ENCODE measurements at regions not wholly inside any gene's neighbourhood (a gene's known extent, or its start where the extent isn't known, plus 50 kb on each side); places are given as distances from the start of the nearest gene placed in this dataset.

DNA sequence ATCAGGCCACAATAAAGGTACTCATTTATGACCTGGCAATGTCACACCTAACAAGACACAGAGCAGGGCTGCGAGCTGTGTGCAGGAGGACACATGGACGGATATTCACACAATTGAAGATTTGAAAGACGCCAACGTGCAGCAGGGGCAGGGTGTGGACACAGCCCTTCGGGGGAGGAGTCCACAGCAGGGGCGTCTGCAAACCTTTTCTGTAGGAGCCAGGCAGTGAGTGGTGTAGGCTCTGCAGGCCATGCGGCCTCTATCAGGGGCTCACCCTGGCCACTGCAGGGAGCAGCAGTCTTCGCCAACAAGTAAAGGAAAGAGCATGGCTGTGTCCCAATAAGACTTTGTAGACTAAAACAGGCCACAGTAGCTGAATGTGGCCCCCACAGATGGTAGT lies 125.7 kb upstream of the SNTG2 start:
- DNase-seq, result no peak

DNA sequence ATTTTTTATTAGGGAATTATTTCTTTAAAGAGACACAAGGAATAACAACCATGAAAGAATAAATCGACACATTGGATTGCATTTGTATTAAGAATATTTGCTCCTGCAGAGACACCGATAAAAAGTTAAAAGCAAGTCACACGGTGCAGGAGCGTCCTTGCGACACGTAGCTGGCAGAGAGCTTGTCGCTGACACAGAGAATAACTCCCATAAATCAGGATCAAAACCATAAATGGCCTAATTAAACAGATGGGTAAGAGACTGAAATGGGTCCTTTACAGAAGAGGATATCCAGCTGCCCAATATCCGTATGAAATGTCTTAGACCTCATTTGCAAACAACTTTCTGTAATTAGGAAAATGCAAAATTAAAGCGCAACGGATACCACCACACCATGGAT lies 126.1 kb upstream of the SNTG2 start:
- DNase-seq, result no peak

DNA sequence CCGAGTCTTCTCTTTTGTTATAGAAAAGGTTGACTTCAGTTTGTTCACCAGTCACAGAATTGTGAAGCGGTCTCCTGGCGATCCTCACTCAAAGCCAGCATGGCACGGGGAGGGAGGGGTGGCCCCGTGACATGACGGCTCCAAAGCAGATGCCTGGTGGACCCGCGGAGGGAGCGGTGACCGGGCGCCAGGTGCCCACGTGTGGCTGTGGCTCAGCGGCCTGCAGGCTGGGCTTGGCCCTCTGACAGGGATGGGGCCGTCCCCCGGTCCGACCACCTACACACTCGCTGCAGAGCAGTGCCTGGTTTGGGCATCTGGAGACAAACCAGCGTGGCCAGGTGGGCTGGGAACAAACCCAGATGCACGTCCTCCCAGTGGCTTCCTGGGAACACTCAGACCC lies 129.1 kb upstream of the SNTG2 start:
- DNase-seq, result no peak

DNA sequence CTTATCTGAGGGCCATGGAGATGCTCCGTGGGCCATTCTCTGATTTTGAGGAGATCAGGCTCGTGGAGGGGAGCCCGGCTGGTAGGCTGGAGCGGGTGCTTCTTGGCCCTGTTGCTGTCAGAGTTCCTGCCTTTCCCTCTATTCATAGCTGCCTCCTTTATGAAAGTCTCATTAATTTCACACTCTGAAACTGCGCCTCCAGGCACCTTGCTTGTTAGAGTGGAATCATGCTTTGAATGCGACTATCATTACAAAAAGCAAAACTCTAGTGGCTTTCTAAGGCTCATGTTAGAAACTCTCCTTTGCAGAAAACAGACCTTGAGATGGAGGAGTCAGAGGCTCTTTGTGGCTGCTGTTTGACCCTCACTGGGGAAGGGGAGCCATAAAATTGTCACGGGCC lies 131.0 kb upstream of the SNTG2 start:
- no peak for DNase-seq

DNA sequence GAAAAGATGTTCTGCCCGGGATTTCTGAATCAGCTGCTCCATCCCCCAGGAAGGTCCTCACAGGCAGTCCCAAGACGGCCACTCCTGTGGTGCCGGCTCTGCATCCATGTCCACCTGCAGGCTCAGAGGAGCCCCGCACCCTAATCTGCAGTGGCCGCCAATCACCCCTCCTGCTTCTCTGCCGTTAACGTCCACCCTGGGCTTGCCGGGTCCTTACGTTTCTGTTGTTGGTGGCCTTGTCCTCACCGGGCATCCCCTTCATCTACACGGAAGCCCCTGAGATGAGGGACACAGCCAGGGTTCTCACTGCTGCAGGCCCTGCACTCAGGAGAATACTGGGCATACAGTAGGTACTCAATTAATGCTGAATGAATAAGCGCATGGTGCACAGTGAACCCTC lies 131.5 kb upstream of the SNTG2 start:
- DNase-seq, result no peak

DNA sequence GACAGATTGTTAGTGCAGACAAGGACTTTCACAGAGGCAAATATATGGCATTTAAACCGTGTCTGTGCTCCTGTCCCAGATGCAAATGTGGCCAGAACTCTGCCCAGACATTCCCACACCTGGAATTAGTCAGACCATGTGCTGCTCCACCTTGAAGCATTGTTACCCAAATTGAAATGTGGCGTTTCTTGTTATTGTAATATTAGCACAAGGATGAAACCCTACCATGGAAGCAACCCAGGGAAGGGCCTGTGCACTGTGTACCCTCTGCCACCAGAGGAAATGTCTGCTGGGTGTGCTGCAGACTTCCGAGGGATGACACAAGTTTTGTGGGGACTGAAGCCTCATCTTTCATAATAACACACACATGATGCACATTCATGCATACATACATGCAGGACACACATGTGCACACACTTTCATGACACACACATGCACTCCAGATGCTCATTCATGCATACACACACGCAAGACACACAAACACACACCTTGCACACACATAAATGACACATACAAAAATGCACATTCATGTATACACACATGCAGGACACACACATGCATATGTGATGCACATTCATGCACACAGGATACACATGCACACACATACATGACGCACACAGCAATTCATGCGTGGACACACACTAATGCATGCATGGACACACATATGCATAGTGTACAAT lies 133.2 kb upstream of the SNTG2 start:
- DNase-seq, result no peak

DNA sequence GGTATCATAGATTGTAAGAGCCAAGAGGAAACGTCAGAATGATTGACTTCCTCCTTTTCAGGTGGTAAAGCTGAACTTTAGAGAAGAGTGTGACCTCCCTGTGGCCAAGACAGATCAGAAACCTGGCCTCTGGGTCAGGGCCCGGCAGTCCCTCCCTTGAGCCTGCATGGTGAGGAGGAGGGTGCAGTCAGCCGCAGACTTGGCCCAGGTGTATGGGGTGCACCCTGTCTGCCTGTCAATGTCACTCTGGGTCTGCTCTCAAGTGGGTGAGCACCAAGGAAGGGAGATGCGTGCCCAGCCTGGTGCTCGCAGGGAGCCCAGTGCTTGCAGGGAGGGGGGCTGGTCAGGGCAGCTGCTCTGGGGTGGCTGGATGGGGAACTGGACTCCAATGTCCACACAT lies 134.4 kb upstream of the SNTG2 start:
- no peak for DNase-seq

DNA sequence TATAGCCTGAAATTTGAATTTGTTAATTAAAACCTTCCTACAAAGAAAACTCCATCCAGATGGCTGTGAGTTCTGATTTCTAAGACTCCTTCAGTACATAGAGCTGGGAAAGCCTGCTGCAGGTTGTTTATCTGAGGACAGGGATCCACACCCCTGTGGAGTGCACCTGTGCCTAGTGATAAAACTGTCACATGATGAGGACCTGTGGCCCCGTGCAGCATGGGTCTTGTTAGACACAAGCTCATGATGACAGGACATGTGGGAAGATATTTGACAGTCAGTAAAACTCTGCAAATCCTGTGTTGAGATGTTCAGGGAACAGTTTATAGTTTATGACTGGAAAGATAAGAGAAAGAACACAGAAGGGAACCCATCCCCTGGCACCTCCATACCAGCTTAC lies 133.2 kb upstream of the TMEM18 start:
- no peak for DNase-seq

DNA sequence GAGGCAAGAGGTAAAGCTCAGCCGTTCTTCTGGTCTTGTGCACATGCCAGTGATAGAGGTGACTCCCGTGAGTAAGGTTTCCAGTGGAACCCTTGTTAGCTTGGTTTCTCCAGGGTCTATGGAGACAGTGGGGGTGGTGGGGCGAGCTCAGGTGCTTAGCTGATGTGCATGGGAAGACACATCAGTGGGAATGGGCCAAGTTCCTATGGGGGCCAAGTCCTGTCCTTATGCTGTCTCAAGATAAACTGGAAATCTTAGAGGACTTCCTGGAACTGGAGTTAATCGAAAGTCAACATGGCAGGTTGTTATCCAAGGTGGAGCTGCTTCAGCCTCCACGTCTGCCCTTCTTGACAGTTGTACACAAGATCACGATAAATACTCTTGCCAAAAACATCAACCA lies 130.1 kb upstream of the TMEM18 start:
- no peak for DNase-seq

DNA sequence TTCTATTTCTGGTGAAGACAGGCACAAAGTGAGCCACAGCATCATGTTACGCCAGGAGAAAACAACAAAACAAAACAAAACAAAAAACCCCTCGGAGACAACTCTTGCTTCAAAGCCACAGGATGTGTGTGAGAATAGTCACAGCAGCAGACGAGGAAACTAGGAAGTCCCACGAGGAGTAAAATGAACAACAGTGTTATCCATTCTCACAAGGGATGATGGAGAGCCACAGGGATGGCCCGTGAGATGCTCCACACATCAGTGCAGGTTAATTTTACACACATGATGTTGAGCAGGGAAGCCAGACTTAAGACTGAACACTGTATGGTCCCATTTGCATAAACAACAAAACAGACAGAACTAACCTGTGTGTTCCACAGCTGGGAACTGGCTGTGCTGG lies 128.5 kb upstream of the TMEM18 start:
- no peak for DNase-seq

DNA sequence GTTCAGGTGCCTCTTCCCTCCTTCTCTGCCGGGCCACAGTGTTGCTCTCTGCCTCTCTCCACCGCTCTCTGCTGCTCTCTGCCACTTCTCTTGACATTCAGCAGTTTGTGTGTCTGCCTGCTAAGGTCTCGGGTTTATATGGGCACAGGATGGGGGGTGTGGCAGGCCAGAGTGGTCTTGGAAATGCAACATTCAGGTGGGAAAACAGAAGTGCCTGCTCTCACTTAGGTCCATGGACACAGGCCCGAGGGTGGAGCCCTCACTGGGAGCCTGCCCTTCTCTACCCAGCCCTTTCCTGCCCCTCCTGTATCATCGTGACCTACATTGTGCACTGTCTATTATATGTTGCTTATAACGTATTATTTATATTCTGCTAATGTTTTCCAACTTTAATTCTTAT lies 120.8 kb upstream of the TMEM18 start:
- DNase-seq, result no peak

DNA sequence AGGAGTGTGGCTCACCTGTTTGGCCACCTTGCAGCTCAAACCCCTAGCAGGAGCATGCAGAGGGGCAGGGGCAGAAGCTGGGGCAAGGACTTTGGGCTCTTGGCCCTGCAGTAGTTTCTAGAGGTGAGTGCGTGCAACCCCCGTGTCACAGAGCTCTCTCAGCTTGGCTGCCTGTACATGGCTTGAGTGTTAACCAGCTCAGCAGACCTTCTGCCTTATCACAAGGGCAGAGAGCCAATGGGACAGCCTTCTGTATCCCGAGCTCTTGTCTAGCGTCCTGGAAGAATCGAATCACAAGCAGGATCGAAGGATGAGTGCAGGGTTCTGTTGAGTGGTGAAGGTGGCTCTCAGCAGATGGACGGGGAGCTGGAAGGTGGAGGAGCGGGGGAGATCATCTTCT lies 120.3 kb upstream of the TMEM18 start:
- DNase-seq, result no peak

DNA sequence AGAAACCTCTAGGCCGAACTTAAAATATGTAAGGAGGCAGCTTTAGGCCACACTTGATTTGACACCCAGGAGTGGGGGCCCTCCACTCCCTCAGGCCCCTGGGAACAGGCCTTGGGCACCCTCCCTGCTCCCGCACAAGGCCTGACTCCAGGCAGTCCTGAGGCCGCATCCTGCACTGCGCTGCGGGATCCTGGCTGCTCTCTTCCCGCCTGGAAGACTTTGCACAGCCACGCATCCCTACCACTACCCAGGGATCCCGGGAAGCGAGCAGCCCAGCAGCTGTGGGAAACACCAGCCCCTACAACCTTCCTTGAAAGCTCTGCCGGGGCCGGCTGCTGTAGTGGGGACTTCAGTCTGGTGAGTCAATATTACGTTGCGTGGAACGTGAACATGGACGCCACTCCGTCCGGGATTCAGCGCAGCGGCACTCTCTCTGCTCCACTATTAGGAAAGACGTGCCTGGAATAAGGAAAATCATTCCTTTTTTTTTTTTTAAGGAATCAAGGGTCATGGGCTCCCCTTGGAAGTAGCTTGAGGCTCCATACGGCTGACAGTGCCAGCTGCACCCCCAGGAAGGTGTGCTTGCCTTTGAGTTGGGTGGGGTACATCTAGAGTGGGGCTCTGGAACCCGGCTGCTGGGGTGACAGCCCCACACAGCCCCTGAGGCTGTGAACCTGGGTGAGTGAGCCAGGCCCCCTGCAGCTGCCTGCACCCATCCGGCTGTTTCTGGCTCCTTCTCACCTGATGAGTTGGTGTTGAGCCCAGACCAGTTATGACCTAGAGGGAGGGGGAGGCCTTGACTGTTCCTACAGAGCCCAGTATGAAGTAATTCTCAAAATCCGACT lies 119.2 kb upstream of the TMEM18 start:
- no peak for DNase-seq

DNA sequence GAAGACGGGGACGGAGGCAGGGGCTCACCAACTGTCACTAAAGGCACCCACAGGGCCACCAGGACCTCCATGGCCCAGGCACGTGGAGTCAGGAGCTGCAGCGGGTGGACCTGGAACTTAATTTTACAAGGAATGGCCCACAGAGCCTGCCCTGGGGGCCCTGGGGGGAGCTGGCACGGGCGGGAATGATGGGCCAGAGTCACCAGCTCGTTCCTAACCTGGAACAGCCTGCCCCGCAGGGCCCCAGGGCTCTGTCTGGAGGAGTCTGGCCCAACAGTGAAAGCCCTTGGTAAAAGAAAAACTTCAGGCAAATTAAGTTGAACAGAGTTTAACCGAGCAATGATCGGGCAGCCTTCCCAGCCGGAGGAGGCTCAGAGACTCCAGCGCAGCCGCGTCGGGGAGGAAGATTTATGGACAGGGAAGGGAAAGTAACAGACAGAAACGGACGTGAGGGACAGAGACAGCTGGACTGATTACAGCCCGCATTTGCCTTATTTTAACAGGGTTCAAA lies 118.4 kb upstream of the TMEM18 start:
- DNase-seq, result no peak

DNA sequence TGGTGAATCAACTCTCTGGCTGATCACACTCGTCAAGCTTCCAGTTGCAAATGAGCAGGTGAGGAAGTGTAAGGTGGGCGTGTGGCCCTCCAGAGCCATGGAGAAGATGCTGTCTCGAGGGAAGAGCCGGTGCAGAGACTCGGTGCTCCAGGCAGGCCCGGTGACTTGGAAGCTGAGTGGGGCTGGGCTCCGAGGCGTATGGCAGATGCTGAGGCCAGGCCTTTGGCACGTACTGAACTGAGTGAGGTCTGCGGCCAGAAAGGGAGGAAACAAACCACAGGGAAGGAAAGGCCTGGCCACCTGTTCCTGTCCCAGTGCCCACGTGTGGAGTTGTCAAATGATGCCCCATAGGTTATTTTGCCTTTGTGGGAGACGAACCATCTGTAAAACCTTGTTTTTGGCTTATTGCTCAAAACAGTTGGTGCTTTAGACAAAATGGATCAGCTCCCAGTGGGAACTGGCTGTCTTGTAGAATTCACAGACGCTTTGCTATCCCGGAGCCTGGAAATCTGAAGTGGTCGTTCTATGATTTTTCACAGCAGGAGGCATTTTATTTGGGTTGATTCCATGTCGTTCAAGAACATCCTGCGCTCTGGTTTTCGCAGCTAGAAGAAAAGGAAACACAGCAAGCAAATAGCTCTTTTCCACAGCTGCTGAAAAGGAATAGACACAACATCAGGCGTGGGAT lies 117.5 kb upstream of the TMEM18 start:
- no peak for DNase-seq

DNA sequence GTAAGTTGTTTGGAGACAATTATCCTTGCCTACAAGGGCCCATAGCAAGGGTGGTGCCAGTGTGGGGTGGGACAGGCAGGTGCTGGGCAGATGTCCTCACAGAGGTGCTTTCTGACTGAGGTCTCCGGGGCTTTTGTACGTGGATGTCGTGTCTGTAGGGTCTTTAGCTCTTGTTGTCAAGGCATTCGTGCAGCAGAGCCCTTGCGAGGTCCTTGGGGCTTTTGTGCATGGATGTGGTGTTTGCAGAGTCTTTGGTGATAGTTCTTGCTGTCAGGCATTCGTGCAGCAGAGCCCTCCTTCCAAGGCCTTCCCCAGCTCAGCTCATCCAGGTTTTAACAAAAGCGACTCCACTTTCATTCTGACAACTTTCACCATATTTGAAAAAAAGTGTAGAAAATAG lies 116.0 kb upstream of the TMEM18 start:
- no peak for DNase-seq

DNA sequence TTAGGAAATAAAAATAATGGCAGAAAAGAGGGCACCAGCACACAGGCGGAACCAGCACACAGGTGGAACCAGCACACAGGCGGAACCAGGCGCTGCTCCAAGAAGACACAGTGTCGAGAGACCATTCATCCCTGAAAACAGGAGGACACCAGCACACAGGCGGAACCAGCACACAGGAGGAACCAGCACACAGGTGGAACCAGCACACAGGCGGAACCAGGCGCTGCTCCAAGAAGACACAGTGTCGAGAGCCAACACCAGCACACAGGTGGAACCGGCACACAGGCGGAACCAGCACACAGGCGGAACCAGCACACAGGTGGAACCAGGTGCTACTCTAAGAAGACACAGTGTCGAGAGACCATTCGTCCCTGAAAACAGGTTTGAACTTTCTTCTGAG lies 115.5 kb upstream of the TMEM18 start:
- DNase-seq, result no peak

DNA sequence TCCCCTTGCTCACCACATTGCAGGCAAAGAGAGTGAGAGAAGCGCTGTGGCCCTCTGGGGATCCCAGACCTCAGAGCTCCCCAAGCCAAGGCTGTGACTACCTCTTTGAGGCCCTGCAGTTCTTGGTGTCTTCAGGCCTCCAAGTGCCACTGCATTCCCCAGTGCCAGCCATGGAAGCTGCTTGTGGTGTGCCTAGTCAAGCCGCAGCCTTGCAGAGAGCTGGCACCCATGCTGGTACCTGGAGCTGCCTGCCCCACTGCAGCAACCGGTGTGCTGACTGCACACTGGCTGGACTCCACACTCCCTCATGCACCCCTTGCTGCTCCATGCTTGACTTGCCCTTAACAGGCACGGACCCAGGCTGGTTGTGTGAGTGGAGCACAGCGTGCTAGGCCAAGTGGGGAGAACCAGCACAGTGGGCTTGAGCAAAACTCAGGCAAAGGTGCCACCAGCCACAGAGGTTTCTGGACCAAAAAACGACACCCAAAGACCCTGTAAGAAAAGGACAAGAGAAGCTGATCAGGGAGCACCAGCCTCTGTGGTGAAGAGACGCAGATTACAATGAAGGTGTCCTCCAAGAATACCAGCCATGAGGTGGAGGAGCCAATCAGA lies 113.5 kb upstream of the TMEM18 start:
- DNase-seq, result no peak

DNA sequence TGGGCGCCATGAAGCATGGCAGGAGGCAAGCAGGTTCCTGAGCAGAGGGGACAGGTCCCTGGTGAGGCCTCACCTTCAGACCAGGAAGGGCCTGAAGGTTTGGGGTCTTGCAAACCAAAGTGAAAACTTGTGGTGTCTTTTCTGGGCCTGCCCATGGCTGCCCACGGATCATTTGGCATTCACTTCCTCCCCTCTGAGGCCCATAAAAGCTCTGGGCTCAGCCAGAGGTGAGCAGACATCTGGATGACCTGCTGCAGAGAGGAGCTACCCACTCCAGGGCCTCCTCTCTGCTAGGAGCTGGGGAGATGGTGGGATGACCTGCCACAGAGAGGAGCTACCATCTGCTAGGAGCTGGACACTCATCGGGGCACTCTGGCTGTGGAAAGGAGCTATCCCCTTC lies 112.9 kb upstream of the TMEM18 start:
- no peak for DNase-seq

DNA sequence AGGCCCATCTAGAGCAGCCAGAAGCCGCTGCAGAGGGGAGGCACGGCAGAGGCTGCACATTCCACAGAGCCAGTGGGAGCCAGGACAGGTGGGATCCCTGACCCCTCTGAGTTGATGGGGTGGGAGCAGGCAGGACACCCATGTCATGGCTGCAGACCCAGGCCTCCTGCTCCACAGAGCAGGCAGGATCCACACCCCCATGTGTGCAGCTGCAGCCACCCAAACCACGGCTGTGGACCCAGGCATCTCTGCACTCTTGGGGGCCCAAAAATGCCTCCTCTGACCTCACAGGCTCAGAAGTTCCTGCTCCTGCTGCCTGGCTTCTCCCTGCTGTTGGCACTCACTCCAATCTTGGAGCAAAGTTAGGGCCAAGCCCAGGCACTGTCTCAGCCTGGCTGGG lies 112.3 kb upstream of the TMEM18 start:
- DNase-seq, result no peak

DNA sequence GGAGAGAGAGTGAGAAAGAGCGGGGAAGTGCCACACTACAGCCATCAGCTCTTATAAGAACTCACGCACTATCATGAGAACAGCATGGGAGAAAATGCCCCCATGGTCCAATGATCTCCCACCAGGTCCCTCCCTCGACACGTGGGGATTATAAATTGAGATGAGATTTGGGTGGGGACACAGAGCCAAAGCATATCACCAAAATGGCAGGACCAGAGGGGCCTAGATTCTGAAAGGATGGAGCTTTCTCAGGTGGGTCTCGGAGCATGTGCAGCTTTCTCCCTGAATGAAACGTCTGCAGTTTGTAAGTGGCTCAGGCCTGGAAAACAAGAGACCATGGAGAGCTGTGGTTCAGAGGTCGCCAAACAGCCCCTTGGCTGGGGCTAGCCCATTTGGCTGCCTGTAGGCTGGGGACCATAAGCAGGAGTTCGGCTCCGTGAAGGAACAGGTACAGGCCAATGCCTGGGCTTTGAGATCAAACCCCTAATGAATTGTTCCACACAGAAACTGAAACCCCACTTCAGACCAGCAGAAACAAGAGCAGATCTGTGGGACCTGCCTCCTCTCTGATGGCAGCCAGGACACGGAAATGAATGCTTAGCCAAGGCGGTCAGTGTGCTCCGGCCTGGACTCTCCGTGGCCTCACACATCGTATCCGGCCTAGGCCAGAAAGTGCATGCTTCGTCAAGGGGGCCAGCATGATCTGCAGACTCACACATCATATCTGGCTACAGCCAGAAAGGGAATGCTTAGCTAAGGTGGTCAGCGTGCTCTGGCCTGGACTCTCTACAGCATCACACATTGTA lies 111.2 kb upstream of the TMEM18 start:
- no peak for DNase-seq

DNA sequence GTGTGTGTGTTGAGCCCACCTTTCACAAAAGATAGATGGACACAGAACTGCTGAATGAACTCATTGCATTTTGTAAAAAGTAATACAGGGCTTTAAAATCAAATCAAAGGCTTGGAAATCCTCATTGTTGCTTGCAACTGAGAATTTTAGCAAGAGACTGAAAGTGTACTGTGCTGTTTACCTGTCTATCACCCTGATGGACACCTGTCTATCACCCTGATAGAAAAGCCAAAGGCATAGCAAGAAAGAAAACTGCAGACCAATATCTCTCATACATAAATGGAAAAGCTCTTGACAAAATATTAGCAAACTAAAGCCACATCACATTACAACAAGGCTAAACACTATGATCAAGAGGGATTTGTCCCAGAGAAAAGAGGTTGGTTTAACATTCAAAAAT lies 107.5 kb upstream of the TMEM18 start:
- DNase-seq, result no peak

DNA sequence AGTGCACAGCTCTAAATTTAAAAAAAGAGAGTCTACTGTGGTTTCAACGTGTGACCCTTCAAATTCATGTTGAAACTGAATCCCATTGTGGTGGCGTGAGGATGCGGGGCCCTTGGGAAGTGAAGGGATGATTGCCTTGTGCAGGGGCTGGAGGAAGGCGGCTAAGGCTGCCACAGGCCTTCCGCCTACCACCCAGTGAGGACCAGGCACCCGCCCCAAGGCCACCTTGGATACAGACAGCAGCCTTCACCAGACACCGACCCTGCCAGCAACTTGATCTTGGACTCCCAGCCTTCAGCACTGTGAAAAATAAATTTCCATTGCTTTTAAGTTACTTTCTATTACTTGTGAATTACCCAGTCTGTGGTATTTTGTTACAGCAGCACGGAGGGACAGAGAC lies 103.4 kb upstream of the TMEM18 start:
- DNase-seq, result no peak
